GM23338 (cell line): ENCODE measurements at regions not wholly inside any gene's neighbourhood (a gene's known extent, or its start where the extent isn't known, plus 50 kb on each side); places are given as distances from the start of the nearest gene placed in this dataset.

Source experiments
- ATAC-seq: fragments of 200-7000 bp; cut with Tn5 transposase; 3 replicates; pipeline ENCODE4 v1.9.1; 2020
- DNase-seq: peaks from one replicate; pipeline ENCODE4 v3.0.0-alpha.2; 2015; ENCODE audit warnings: low spot score
- H2AFZ ChIP-seq: fragments of 200-600 bp; sonication (generic); 2 replicates; pipeline ENCODE4 v1.8.0; 2016; ENCODE audit warnings: antibody characterized with exemption, mild to moderate bottlenecking, moderate library complexity
- H3F3A ChIP-seq: fragments of 200-600 bp; sonication (generic); replicated peaks from 2 replicates; pipeline ENCODE4 v1.8.0; 2017; ENCODE audit warnings: antibody characterized with exemption, mixed run types, low read depth
- H3K27ac ChIP-seq: fragments of 200-600 bp; sonication (generic); 2 replicates; pipeline ENCODE4 v1.6.1; 2016; ENCODE audit warnings: low read depth
- H3K27me3 ChIP-seq: fragments of 200-600 bp; sonication (generic); 2 replicates; pipeline ENCODE4 v1.8.0; 2016; ENCODE audit warnings: mild to moderate bottlenecking, mixed run types, moderate library complexity; ENCODE audit not compliant: insufficient read depth
- H3K36me3 ChIP-seq: fragments of 200-600 bp; sonication (generic); 2 replicates; pipeline ENCODE4 v1.8.0; 2016; ENCODE audit warnings: mild to moderate bottlenecking; ENCODE audit not compliant: insufficient read depth
- H3K4me1 ChIP-seq: fragments of 200-600 bp; sonication (generic); 2 replicates; pipeline ENCODE4 v1.8.0; 2016; ENCODE audit warnings: mild to moderate bottlenecking, moderate library complexity; ENCODE audit not compliant: insufficient read depth
- H3K4me2 ChIP-seq: fragments of 200-600 bp; sonication (generic); 2 replicates; pipeline ENCODE4 v1.7.1; 2017; ENCODE audit warnings: mixed run types
- H3K4me3 ChIP-seq: fragments of 200-600 bp; sonication (generic); 2 replicates; pipeline ENCODE4 v1.6.1; 2016; ENCODE audit warnings: mixed run types
- H3K79me2 ChIP-seq: fragments of 200-600 bp; sonication (generic); replicated peaks from 2 replicates; pipeline ENCODE4 v1.8.0; 2017; ENCODE audit warnings: mild to moderate bottlenecking; ENCODE audit not compliant: insufficient read depth
- H3K9me2 ChIP-seq: fragments of 200-600 bp; sonication (generic); 2 replicates; pipeline ENCODE4 v1.8.0; 2017; ENCODE audit not compliant: insufficient read depth
- H4K20me1 ChIP-seq: fragments of 200-600 bp; sonication (generic); replicated peaks from 2 replicates; pipeline ENCODE4 v1.8.0; 2017; ENCODE audit warnings: mild to moderate bottlenecking; ENCODE audit not compliant: insufficient read depth
- H3K27ac Mint-ChIP-seq: 2 replicates; pipeline ENCODE4 v1.8.0; 2020; ENCODE audit warnings: inconsistent platforms, mild to moderate bottlenecking, moderate library complexity, mixed read lengths
- H3K27me3 Mint-ChIP-seq: 3 replicates; pipeline ENCODE4 v1.8.0; 2022; ENCODE audit warnings: low read depth, mild to moderate bottlenecking, moderate library complexity, mixed read lengths, inconsistent platforms; ENCODE audit not compliant: insufficient read depth, poor library complexity
- H3K36me3 Mint-ChIP-seq: 3 replicates; pipeline ENCODE4 v1.8.0; 2021; ENCODE audit warnings: low read depth, mild to moderate bottlenecking, inconsistent platforms, moderate library complexity, mixed read lengths
- H3K4me1 Mint-ChIP-seq: 3 replicates; pipeline ENCODE4 v1.8.0; 2020; ENCODE audit warnings: mild to moderate bottlenecking, inconsistent platforms, mixed read lengths
- H3K4me3 Mint-ChIP-seq: 3 replicates; pipeline ENCODE4 v1.8.0; 2021; ENCODE audit warnings: moderate library complexity, mild to moderate bottlenecking, inconsistent platforms, mixed read lengths
- H3K9me3 Mint-ChIP-seq: 3 replicates; pipeline ENCODE4 v1.8.0; 2020; ENCODE audit warnings: moderate library complexity, mild to moderate bottlenecking, inconsistent platforms, mixed read lengths
- CTCF ChIP-seq, 2 experiments: fragments of 200-600 bp in 1 of 2; sonication (generic) in 1 of 2; conservative IDR thresholded peaks; 2 replicates each; pipeline versions ENCODE4 v1.5.1 to v1.6.1; 2016 to 2017; ENCODE audit warnings: antibody characterized with exemption in 2 of 2, low read depth in 2 of 2, mild to moderate bottlenecking in 2 of 2, moderate library complexity in 1 of 2
- EZH2phosphoT487 ChIP-seq: fragments of 200-600 bp; sonication (generic); IDR thresholded peaks from one replicate; pipeline ENCODE4 v1.8.1; 2018; ENCODE audit warnings: antibody characterized with exemption; ENCODE audit not compliant: unreplicated experiment
- JUNB ChIP-seq: IDR thresholded peaks from one replicate; pipeline ENCODE4 v1.6.1; 2016; ENCODE audit warnings: antibody characterized with exemption; ENCODE audit not compliant: unreplicated experiment
- NANOG ChIP-seq: IDR thresholded peaks from 2 replicates; pipeline ENCODE4 v1.6.1; 2016; ENCODE audit warnings: antibody characterized with exemption, borderline replicate concordance
- POLR2AphosphoS5 ChIP-seq: IDR thresholded peaks from 2 replicates; pipeline ENCODE4 v1.6.1; 2016; ENCODE audit warnings: antibody characterized with exemption, low read depth
- REST ChIP-seq: IDR thresholded peaks from one replicate; pipeline ENCODE4 v1.6.1; 2018; ENCODE audit warnings: antibody characterized with exemption; ENCODE audit not compliant: unreplicated experiment
- ZNF114 ChIP-seq: fragments of 250-450 bp; sonication (Bioruptor Pico); IDR thresholded peaks from 2 replicates; pipeline ENCODE4 v1.5.0; 2020; ENCODE audit warnings: mild to moderate bottlenecking, moderate library complexity
- ZNF462 ChIP-seq: fragments of 250-450 bp; sonication (Bioruptor Pico); IDR thresholded peaks from 2 replicates; pipeline ENCODE4 v1.5.0; 2020; ENCODE audit warnings: mild to moderate bottlenecking, moderate library complexity

GRCh38 chr6:139912735-139913400, 538.4 kb upstream of the CITED2 start:
- Mint-ChIP-seq H3K36me3 (peaks cover 8% of the 10 kb centered on the region; the same call in 2 of the 3 replicates), H3K4me1 (peaks cover 2% of the 10 kb centered on the region; the same call in 2 of the 3 replicates), H3K9me3 (no peaks in the 10 kb centered on the region), H3K27me3 (peaks cover 2% of the 10 kb centered on the region), H3K4me3 (no peak overlapping the region), H3K27ac (no peak overlapping the region)
- no peaks in the 10 kb centered on the region; the same call in 1 of the 2 replicates for H3K4me1 ChIP-seq
- ATAC-seq (no peak), DNase-seq (no peak)
- H4K20me1 ChIP-seq, result no peaks in the 10 kb centered on the region
- no peaks in the 10 kb centered on the region for H3F3A ChIP-seq
- no peak overlapping the region for H3K4me3 ChIP-seq
- H2AFZ ChIP-seq, result no peak overlapping the region
- no peaks in the 10 kb centered on the region for H3K36me3 ChIP-seq
- H3K79me2 ChIP-seq, result no peaks in the 10 kb centered on the region
- H3K27ac ChIP-seq, result no peak overlapping the region
- TF ChIP-seq ZNF114, result no peak
- no peak for TF ChIP-seq EZH2phosphoT487
- peaks cover 4% of the 10 kb centered on the region; the same call in 1 of the 2 replicates for H3K9me2 ChIP-seq
- H3K27me3 ChIP-seq, result no peaks in the 10 kb centered on the region
- no peak overlapping the region for H3K4me2 ChIP-seq

GRCh38 chr6:139909992-139910391, 535.5 kb upstream of the CITED2 start:
- Histone ChIP-seq H2AFZ (no peak overlapping the region), H3K36me3 (no peaks in the 10 kb centered on the region), H3K27ac (no peak overlapping the region), H3K27me3 (no peaks in the 10 kb centered on the region), H4K20me1 (no peaks in the 10 kb centered on the region), H3F3A (no peaks in the 10 kb centered on the region), H3K9me2 (no peaks in the 10 kb centered on the region), H3K4me1 (peaks cover 8% of the 10 kb centered on the region), H3K4me2 (no peak overlapping the region), H3K4me3 (no peak overlapping the region), H3K79me2 (no peaks in the 10 kb centered on the region)
- H3K27me3 Mint-ChIP-seq, result peaks cover 2% of the 10 kb centered on the region
- TF ChIP-seq NANOG (no peak), ZNF462 (CRISPR knock-in tag) (no peak), JUNB (no peak), POLR2AphosphoS5 (no peak), CTCF (conservative IDR thresholded peaks at IDR 0.05; ENCODE audit: low read depth in 2 of 2) (no peak), REST (no peak)
- H3K9me3 Mint-ChIP-seq, result no peaks in the 10 kb centered on the region
- H3K4me3 Mint-ChIP-seq, result no peak overlapping the region
- H3K27ac Mint-ChIP-seq, result no peak overlapping the region
- peaks cover 8% of the 10 kb centered on the region; the same call in 2 of the 3 replicates for H3K36me3 Mint-ChIP-seq
- ATAC-seq (no peak), DNase-seq (no peak)
- H3K4me1 Mint-ChIP-seq, result peaks cover 12% of the 10 kb centered on the region
